SK-N-SH treated with all-trans-retinoic acid at 6 μM for 48 hours (cell line): ENCODE measurements at regions not wholly inside any gene's neighbourhood (a gene's known extent, or its start where the extent isn't known, plus 50 kb on each side); places are given as distances from the start of the nearest gene placed in this dataset.

Experiments
- ATAC-seq: fragments of 200-7000 bp; cut with Tn5 transposase; 3 replicates; pipeline ENCODE4 v1.9.1; 2020; ENCODE audit warnings: mild to moderate bottlenecking, moderate library complexity
- ARNTL ChIP-seq: fragments of 450-650 bp; formaldehyde crosslinking; IDR thresholded peaks from 2 replicates; pipeline ENCODE4 v1.5.0; 2020; ENCODE audit warnings: low read depth, mild to moderate bottlenecking, moderate library complexity, borderline replicate concordance
- BACH2 ChIP-seq: fragments of 250-450 bp; sonication (Bioruptor Pico); IDR thresholded peaks from 2 replicates; pipeline ENCODE4 v1.9.0; 2021; ENCODE audit warnings: mild to moderate bottlenecking, borderline replicate concordance
- CSDC2 ChIP-seq: fragments of 250-450 bp; sonication (Bioruptor Pico); IDR thresholded peaks from 2 replicates; pipeline ENCODE4 v1.5.0; 2020; ENCODE audit warnings: mild to moderate bottlenecking, moderate library complexity
- ESRRG ChIP-seq: fragments of 250-450 bp; sonication (Bioruptor Pico); IDR thresholded peaks from 2 replicates; pipeline ENCODE4 v1.6.1; 2021; ENCODE audit warnings: mild to moderate bottlenecking
- ISL1 ChIP-seq: fragments of 250-450 bp; sonication (Bioruptor Pico); IDR thresholded peaks from 2 replicates; pipeline ENCODE4 v2.1.2; 2022; ENCODE audit warnings: mild to moderate bottlenecking, moderate library complexity
- OSR1 ChIP-seq: fragments of 250-450 bp; sonication (Bioruptor Pico); IDR thresholded peaks from 2 replicates; pipeline ENCODE4 v1.8.0; 2022; ENCODE audit warnings: moderate library complexity, mild to moderate bottlenecking, inconsistent platforms
- POU6F1 ChIP-seq: fragments of 250-450 bp; sonication (Bioruptor Pico); IDR thresholded peaks from 2 replicates; pipeline ENCODE4 v1.8.0; 2021; ENCODE audit warnings: low read depth, mild to moderate bottlenecking, moderate library complexity, borderline replicate concordance
- RARB ChIP-seq: fragments of 250-450 bp; sonication (Bioruptor Pico); IDR thresholded peaks from 2 replicates; pipeline ENCODE4 v1.8.0; 2021; ENCODE audit warnings: mild to moderate bottlenecking, moderate library complexity
- SNAI2 ChIP-seq: fragments of 250-450 bp; sonication (Bioruptor Pico); IDR thresholded peaks from 2 replicates; pipeline ENCODE4 v1.5.0; 2020; ENCODE audit warnings: mild to moderate bottlenecking, moderate library complexity
- TCF4 ChIP-seq: fragments of 250-450 bp; sonication (Bioruptor Pico); IDR thresholded peaks from 2 replicates; pipeline ENCODE4 v1.8.0; 2021; ENCODE audit warnings: mild to moderate bottlenecking, moderate library complexity, borderline replicate concordance
- TOX ChIP-seq: fragments of 250-450 bp; sonication (Bioruptor Pico); IDR thresholded peaks from 2 replicates; pipeline ENCODE4 v1.8.0; 2021; ENCODE audit warnings: mild to moderate bottlenecking, moderate library complexity, borderline replicate concordance
- ZFP3 ChIP-seq: fragments of 250-450 bp; sonication (Bioruptor Pico); IDR thresholded peaks from 2 replicates; pipeline ENCODE4 v1.5.0; 2020; ENCODE audit warnings: mild to moderate bottlenecking, moderate library complexity
- ZFP30 ChIP-seq: fragments of 450-650 bp; formaldehyde crosslinking; IDR thresholded peaks from 2 replicates; pipeline ENCODE4 v1.5.0; 2022; ENCODE audit warnings: mild to moderate bottlenecking, moderate library complexity
- ZNF565 ChIP-seq: fragments of 450-650 bp; formaldehyde crosslinking; conservative IDR thresholded peaks from 2 replicates; pipeline ENCODE4 v1.5.0; 2020; ENCODE audit warnings: low read depth, mild to moderate bottlenecking, moderate library complexity
- ZNF70 ChIP-seq: fragments of 450-650 bp; formaldehyde crosslinking; IDR thresholded peaks from 2 replicates; pipeline ENCODE4 v1.5.0; 2020; ENCODE audit warnings: mild to moderate bottlenecking, moderate library complexity
- ZNF8 ChIP-seq: fragments of 450-650 bp; formaldehyde crosslinking; IDR thresholded peaks from 2 replicates; pipeline ENCODE4 v1.5.0; 2020; ENCODE audit warnings: mild to moderate bottlenecking, moderate library complexity
- TF ChIP-seq, protein P1 (sequence below): fragments of 250-450 bp; sonication (Bioruptor Pico); IDR thresholded peaks from 2 replicates; pipeline ENCODE4 v1.5.1; 2020; ENCODE audit warnings: low read depth, mild to moderate bottlenecking, moderate library complexity
- TF ChIP-seq, protein P2 (sequence below): fragments of 250-450 bp; sonication (Bioruptor Pico); IDR thresholded peaks from 2 replicates; pipeline ENCODE4 v1.8.0; 2020; ENCODE audit warnings: mild to moderate bottlenecking, moderate library complexity, borderline replicate concordance
- TF ChIP-seq, protein P3 (sequence below): fragments of 250-450 bp; sonication (Bioruptor Pico); IDR thresholded peaks from 2 replicates; pipeline ENCODE4 v1.5.1; 2021; ENCODE audit warnings: mild to moderate bottlenecking, moderate library complexity
- TF ChIP-seq, protein P4 (sequence below): fragments of 250-450 bp; sonication (Bioruptor Pico); IDR thresholded peaks from 2 replicates; pipeline ENCODE4 v1.5.0; 2020; ENCODE audit warnings: mild to moderate bottlenecking, moderate library complexity

- ATAC-seq, result no peak
- TF ChIP-seq ZNF565 (CRISPR knock-in tag), result no peak
- no peak for TF ChIP-seq ARNTL (CRISPR knock-in tag)
- no peak for TF ChIP-seq ISL1 (CRISPR knock-in tag)
- TF ChIP-seq CSDC2, result no peak
- TF ChIP-seq ZNF70 (CRISPR knock-in tag), result no peak
- TF ChIP-seq, protein P1, sequence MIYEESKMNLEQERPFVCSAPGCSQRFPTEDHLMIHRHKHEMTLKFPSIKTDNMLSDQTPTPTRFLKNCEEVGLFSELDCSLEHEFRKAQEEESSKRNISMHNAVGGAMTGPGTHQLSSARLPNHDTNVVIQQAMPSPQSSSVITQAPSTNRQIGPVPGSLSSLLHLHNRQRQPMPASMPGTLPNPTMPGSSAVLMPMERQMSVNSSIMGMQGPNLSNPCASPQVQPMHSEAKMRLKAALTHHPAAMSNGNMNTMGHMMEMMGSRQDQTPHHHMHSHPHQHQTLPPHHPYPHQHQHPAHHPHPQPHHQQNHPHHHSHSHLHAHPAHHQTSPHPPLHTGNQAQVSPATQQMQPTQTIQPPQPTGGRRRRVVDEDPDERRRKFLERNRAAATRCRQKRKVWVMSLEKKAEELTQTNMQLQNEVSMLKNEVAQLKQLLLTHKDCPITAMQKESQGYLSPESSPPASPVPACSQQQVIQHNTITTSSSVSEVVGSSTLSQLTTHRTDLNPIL, result no peak
These were observed 125.9 kb upstream of the ESR1 start for GRCh38 chr6:151681433-151682059.

DNA sequence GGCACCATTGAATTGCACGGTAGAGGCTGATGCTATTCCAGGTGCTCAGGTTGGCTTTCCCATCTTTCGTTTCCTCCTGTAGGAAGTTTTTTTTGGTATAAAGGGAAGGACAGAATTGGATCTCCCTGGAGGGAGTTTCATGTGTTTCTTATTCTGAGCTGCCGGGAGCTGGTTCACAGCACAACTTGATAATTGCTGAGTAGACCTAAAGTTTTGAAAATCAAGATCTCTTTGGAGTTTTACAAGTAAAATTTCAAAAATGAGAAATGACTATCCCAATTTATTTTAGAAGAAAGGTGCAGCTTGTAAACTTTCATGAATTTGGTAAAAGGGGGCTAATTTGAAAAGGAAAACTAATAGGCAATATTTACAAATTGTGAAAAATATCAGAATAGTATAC lies 125.2 kb upstream of the ESR1 start:
- ATAC-seq, result no peak
- no peak for TF ChIP-seq TOX (CRISPR knock-in tag)
- TF ChIP-seq, protein P2, sequence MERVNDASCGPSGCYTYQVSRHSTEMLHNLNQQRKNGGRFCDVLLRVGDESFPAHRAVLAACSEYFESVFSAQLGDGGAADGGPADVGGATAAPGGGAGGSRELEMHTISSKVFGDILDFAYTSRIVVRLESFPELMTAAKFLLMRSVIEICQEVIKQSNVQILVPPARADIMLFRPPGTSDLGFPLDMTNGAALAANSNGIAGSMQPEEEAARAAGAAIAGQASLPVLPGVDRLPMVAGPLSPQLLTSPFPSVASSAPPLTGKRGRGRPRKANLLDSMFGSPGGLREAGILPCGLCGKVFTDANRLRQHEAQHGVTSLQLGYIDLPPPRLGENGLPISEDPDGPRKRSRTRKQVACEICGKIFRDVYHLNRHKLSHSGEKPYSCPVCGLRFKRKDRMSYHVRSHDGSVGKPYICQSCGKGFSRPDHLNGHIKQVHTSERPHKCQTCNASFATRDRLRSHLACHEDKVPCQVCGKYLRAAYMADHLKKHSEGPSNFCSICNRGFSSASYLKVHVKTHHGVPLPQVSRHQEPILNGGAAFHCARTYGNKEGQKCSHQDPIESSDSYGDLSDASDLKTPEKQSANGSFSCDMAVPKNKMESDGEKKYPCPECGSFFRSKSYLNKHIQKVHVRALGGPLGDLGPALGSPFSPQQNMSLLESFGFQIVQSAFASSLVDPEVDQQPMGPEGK (CRISPR knock-in tag), result no peak
- TF ChIP-seq TCF4 (CRISPR knock-in tag), result no peak
- TF ChIP-seq BACH2 (CRISPR knock-in tag), result no peak
- TF ChIP-seq ZNF8 (CRISPR knock-in tag), result no peak
- no peak for TF ChIP-seq ARNTL (CRISPR knock-in tag)
- TF ChIP-seq ZFP30 (CRISPR knock-in tag), result no peak
- TF ChIP-seq ISL1 (CRISPR knock-in tag), result no peak
- TF ChIP-seq ESRRG (CRISPR knock-in tag), result no peak
- TF ChIP-seq, protein P3, sequence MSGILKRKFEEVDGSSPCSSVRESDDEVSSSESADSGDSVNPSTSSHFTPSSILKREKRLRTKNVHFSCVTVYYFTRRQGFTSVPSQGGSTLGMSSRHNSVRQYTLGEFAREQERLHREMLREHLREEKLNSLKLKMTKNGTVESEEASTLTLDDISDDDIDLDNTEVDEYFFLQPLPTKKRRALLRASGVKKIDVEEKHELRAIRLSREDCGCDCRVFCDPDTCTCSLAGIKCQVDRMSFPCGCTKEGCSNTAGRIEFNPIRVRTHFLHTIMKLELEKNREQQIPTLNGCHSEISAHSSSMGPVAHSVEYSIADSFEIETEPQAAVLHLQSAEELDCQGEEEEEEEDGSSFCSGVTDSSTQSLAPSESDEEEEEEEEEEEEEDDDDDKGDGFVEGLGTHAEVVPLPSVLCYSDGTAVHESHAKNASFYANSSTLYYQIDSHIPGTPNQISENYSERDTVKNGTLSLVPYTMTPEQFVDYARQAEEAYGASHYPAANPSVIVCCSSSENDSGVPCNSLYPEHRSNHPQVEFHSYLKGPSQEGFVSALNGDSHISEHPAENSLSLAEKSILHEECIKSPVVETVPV, result no peak
- no peak for TF ChIP-seq OSR1 (CRISPR knock-in tag)
- TF ChIP-seq RARB, result no peak
- no peak for TF ChIP-seq ZFP3
- TF ChIP-seq ZNF565 (CRISPR knock-in tag), result no peak

DNA sequence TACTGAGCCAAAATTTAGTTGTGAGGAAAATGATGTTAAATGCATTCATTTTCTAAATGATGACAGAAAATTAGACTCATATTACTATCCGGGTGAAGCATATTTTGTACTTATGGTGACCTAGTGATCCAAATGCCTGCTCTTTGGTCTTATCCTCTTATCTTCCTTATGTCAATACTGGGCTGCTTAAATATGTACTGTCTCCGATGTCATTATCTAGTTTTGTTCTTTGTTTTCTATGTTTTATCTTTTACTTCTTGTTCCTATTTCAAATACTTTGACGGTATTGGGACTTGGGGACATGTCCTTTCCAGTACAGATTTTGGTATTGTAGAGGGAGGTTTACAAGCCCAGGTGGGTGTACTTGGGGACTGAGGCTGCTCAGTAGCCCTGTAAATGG lies 124.6 kb upstream of the ESR1 start:
- TF ChIP-seq CSDC2 (no peak), OSR1 (CRISPR knock-in tag) (no peak), POU6F1 (CRISPR knock-in tag) (no peak), ARNTL (CRISPR knock-in tag) (no peak), RARB (no peak), ZNF70 (CRISPR knock-in tag) (no peak), BACH2 (CRISPR knock-in tag) (no peak), ESRRG (CRISPR knock-in tag) (no peak), SNAI2 (no peak)
- TF ChIP-seq, protein P4, sequence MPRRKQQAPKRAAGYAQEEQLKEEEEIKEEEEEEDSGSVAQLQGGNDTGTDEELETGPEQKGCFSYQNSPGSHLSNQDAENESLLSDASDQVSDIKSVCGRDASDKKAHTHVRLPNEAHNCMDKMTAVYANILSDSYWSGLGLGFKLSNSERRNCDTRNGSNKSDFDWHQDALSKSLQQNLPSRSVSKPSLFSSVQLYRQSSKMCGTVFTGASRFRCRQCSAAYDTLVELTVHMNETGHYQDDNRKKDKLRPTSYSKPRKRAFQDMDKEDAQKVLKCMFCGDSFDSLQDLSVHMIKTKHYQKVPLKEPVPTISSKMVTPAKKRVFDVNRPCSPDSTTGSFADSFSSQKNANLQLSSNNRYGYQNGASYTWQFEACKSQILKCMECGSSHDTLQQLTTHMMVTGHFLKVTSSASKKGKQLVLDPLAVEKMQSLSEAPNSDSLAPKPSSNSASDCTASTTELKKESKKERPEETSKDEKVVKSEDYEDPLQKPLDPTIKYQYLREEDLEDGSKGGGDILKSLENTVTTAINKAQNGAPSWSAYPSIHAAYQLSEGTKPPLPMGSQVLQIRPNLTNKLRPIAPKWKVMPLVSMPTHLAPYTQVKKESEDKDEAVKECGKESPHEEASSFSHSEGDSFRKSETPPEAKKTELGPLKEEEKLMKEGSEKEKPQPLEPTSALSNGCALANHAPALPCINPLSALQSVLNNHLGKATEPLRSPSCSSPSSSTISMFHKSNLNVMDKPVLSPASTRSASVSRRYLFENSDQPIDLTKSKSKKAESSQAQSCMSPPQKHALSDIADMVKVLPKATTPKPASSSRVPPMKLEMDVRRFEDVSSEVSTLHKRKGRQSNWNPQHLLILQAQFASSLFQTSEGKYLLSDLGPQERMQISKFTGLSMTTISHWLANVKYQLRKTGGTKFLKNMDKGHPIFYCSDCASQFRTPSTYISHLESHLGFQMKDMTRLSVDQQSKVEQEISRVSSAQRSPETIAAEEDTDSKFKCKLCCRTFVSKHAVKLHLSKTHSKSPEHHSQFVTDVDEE (CRISPR knock-in tag), result no peak
- TF ChIP-seq, protein P2 (CRISPR knock-in tag), result no peak
- no peak for ATAC-seq
